ENCODE measurements at regions not wholly inside any gene's neighbourhood (a gene's known extent, or its start where the extent isn't known, plus 50 kb on each side); places are given as distances from the start of the nearest gene placed in this dataset.
A peak's percentile ranks its signal among the peaks of the same experiment; 100 is the strongest.

GRCh38 chr7:21370283-21370982 is 57.5 kb upstream of the SP4 start:
- peak; percentile 4 for DNase-seq

- DNase-seq, result no peak
These were observed 56.5 kb upstream of the SP4 start for GRCh38 chr7:21371360-21371759.

DNA sequence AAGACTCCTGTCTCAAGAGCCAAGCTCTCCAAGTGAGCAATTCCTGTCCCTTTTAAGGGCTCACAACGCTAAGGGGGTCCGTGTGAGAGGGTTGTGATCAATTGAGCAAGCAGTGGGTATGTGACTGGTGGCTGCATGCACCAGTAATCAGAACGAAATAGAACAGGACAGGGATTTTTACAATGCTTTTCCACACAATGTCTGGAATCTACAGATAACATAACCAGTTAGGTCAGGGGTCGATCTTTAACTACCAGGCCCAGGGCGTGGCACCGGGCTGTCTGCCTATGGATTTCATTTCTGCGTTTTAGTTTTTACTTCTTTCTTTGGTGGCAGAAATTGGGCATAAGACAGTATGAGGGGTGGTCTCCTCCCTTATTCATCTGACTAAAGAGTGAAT is 54.9 kb upstream of the SP4 start:
- no peak for DNase-seq

DNA sequence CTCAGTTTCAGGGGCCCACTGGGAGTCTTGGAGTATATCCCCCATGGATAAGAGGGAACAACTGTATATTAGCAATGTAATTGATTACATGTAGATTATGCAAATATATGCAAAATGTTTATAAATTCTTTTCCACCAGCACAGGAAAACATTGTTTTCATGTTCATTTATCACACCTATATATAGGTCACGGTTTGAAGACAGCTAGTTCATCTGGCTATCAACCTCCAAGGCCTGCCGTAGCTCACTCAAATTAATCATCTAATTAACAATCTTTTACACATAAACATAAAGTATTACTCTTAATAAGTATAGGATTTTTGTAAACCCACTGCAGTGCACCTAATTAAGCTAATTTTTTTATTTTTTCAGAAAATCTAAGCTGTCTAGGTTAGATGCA is 53.7 kb upstream of the SP4 start:
- no peak for DNase-seq

GRCh38 chr7:21377545-21377944 is 50.3 kb upstream of the SP4 start:
- no peak for DNase-seq

Data from NCI-H1105 (cell line).